HG03280 (cell line): ENCODE measurements at regions not wholly inside any gene's neighbourhood (a gene's known extent, or its start where the extent isn't known, plus 50 kb on each side); places are given as distances from the start of the nearest gene placed in this dataset.
A peak's percentile ranks its signal among the peaks of the same experiment; 100 is the strongest.

Experiments
- ATAC-seq: cut with Tn5 transposase; IDR thresholded peaks from one replicate; pipeline ENCODE4 v1.9.1; 2021; ENCODE audit warnings: mild to moderate bottlenecking, moderate library complexity; ENCODE audit not compliant: unreplicated experiment

DNA sequence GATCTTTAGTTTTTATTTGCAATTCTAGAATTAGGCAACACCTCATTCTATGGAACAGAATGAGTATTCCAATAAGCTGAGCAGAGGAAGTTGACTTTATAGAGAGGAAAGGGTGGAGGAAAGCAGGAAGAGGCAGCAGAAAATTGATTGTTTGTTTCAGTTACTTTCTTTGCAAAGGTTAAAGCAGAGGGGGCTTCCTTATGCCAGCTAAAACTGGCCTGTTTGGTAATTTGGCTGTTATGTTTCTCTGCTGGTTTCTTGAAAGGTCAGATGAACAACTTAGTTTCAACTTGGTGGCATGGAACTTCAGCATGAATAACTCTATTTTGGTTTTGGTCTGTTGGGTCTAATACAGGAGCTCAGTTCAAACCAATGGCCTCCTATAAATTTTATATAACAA, 190.9 kb upstream of the IL12A start:
- ATAC-seq: no peak

DNA sequence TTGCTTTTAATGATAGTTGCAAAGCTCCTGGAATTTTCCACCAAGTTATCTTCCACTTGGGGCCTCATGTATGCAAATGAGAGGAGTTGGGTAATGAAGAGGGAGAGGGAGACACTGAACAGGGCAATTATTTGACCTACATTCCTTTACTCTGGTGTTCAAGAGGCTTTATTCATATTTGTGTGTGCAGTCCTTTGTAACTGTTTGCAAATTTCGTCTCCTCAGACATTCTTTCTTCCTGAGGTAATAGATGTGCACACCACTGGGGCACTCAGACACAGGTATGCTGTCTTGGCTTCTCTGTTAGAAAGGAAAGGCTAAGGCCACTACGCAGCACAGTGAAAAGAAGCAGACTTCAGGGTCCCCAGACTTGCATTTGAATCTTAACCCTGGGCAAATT, 189.7 kb upstream of the IL12A start:
- ATAC-seq: no peak

DNA sequence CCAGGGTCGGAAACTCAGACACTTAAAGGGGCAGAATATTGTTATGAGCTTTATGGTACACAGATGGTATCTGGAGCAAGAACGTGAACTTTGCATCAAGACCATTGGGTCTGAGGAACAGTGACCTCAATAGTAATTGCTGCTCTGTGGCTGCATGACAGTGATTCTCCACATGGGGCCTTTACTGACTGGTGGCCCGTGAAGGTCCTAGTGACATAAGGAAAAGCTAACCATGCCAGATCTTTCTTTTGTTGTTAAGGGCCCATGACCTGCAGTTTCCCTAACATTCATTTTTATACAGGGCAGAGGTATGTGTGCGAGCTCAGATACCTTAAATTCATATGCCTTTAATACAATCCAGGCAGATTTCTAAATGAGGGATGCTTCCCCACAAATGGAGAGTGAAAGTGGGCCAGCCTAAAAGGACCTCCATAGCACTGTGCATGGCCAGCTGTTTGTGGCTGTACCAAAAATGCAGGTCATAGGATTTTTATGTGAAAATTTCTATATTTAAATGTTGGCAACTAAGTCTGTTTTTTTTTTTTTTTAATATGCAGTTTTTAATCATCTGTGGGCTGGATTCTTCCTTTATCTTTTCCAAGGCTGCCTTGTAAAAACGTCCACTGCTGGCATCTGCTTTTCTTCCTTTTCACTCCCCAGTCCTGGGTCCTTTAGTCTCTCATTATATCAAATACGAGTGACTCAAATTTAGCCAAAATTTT, 188.0 kb upstream of the IL12A start:
- ATAC-seq: no peak

DNA sequence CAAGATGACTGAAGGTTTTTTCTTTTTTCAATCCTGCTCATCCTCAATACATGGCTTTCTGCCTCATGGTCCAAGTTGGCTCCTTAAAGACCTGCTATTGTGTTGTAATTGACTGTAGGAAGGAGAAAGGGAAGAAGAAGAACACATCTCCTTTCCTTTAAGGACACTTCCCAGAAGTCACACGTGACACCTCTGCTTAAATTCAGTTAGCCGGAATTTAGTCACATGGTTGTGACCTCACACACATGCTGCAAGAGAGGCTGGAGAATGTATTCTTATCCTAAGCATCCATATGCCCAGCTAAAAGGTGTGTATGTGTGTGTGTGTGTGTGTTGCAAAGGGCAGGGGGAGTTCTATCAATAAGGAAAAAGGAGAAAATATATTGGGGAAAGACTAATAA, 185.8 kb upstream of the IL12A start:
- ATAC-seq: no peak

DNA sequence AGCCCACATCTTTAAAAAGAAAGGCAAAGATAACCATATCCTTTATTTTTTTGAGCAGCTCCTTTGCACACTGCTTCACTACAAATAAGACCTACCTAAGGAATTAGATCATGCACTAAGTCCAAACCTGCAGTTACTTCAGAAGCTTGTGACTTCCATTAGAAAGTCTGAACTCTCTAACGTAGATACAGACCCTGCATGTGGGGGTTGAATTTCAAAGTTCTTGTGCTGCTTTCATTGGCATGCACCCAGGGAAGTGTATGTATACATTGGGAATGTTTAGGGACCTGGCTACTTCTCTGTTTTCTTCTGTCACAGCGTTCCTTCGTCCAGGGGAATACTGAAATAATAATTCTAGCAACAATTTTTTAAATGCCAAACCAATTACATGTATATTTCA, 185.2 kb upstream of the IL12A start:
- no peak for ATAC-seq

DNA sequence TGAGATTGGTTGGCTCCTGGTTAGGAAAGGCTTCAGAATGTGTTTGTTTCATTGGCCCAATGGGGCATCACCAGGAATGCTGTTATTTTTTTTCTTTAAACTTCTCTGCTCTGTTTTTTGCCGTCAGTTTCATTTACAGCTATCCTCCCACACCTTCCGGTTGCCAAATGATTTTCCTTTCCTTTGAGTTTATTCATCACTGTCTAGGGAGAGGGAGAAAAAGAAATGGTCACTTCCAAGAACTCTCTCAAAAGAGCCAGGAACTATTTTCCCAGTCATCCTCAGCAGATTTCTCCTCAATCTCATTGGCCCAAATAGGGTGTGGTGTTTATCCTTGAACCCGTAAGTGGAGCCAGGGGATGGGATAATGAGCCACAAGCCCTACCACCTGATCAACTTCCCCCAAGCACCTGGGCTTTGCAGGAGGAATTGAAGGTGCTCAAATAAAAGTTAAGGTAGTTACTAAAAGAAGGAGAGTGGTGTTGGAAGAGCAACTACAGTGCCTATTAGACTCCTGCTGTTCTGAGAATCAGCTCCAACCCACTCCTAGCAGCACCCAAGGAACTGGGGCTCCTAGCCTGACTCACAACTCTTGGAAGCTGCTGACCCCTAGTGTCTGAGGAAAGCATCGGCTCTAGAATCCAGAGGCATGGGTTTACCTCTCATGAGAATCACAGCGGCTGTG, 183.8 kb upstream of the IL12A start:
- ATAC-seq: peak; percentile 96

DNA sequence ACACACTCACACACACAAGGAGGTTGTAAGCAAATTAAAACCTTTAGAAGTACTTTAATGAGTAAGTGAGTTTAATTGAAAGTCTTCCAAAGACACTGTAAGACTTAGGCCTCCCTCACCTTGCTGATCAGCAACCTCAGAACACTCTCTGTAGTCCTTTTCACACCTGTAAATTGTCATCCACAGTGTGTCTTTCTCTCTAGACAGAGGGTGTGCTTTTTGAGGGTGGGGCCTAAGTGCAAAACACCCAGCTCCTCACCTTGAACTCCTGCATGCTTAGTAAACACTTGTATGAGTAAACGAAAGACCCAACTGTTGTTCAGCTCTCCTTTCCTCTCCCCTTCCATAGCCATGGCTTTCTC, 183.2 kb upstream of the IL12A start:
- ATAC-seq: peak; percentile 12

DNA sequence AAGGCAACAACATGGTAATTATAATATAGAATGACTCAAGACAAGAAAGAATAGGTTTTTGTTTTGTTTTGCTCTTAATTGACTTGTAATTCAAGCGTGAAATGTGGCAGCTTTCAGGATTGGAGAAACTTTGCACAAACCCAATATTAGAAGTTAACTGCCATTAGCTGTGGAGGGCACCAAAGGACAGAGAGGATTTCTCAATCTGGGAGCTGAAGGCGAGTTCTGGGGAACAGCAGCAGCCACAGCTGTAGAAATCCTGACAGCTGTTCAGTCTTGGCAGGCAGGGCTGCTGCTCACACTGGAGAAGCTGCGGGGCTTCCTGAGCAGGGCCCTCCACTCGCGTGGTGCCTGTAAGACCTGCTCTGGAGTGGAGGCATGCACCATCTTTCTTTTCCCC, 182.2 kb upstream of the IL12A start:
- ATAC-seq: no peak

DNA sequence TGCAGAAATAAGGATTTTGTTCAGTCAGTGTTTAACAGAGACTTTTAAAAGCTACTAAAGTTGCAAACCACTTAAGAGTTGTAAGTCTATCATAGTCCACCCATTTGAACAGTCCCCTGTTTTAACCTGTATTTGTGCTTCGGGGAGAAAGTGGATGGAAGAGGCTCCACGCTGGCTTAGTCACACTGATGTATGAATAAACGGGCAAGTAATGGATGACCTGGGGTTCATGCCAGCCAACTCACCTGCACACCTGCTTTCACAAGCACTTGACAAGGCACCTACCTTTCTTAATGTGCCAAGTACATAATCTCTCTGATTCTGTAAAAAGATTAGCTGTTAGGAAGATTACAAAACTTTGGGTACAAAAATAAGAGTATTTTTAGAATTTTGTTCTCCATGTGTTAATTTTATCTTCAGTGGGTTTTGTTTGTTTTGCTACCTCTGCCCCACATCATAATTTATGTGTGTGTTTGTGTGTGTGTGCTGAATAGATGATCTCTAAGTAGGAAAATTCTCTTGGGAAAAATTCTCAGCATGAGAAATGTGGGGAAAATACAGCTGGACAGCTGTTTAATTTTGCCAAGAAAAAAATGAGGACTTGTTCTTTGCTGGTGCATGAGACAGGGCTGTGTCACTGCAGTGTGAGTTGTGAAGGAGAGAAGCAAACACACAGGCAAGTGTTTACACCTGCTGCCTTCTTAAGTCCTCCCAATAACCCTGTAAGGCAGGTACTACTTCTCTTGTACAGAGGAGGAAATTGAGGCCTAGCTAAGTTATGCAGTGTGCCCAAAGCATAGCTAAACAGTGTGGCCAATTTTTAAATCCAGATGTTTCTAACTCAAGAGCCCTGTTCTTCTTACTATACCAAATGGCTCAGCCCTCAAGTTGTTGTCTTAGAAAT, 181.2 kb upstream of the IL12A start:
- no peak for ATAC-seq

DNA sequence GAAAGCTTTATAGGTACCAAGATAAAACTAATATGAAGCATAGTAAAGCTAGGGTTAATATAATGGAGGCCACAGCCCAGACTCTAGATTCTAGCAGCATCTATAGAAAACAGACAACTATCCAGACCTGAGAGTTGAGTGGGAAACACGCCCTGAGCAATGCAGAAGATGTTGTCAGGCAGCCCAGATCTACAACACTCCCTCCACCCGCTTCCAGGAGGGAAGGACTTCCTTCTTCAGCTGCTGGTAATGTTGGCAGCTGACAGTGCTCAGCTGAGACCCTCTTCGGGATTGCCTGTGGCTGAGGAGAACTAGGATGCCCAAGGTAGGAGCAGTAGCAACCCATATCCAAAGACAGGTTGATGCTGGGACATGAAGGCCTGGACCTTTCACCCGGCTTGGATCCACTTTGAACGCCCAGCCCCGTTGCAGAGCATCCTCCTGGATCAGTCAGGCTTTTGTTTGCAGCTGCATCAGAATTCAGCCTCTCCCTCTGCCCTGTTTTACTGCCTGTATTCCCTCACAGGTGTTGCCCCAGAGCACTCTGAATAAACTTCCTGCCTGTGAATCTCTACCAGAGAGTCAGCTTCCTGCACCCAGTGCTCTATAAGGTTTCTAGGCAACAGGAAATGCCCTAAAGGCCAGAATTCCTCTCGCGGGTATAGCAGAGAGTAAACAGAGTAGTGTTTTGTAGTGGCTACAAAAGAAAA, 174.7 kb upstream of the IL12A start:
- ATAC-seq: no peak

DNA sequence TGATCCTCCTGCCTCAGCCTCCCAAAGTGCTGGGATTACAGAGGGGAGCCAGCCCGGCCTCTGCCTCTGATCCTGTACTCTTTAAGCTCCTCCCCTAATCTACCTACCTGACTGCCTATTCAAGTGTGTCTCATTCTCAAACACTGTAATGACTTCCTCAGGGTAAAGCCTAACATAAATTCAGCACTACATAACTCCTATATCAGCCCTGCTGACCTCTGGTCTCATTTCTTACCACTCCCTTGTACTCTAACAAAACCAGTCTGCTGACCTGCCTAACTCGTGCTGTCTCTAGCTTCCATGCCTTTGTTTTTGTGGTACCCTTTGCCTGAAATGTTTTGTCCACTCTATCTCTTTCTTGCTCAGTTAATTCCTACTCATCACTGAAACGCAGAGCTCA, 172.1 kb upstream of the IL12A start:
- ATAC-seq: no peak

DNA sequence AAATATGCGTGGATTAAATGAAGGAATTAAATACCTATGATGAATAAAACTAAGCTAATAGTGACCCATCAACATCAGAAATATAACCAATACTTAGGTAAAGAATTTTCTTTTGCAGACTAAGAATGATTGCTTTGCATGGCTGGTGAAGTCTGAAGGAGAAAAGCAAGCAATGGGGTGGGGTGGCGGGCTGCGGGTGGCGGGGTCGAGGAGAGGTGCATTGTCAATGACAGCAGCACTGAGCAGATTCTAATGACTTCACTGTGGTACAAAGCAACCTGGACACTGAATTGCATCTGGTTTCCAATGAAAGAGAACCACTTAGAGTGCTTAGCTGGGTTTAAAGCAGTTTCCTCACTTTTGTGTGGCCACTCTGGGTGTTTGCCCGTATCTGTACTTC, 171.5 kb upstream of the IL12A start:
- no peak for ATAC-seq

DNA sequence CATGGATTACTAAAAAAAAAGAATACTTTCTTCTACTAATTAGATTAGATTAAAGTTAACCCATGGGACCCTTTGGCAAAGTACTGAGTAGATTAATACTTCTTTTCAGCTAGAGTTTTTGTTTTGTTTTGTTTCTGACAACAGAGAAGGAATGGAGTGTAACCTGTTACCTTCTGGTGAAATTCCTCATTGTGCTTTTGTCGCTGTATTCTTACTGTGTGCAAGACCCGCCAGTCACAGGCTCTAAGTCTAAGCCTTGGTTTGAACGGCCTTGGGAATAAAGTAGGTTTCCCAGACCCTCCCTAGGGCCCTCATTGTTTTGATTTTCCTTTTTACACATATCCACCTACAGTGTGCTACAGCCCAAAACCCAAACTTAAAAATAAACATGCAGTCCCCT, 171.1 kb upstream of the IL12A start:
- no peak for ATAC-seq

DNA sequence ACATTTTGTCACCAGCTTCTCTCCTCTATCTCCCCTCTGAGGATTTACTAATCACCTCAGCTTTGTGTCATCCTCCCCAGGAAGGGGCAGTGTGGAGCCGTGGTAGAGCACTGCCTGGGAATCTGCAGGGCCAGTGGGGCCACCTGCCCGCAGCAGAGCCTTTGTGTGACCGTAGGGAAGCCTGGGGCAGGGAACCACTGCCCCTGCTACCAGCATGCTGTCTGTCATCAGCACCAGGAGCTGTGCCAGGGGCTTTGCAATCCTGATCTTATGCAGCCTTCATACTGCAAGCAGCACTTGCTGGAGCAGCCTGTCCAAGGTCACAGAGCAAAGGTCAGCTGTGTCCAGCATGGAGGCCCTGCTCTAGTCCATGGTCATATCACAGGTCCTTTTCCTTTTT, 170.2 kb upstream of the IL12A start:
- ATAC-seq: no peak

DNA sequence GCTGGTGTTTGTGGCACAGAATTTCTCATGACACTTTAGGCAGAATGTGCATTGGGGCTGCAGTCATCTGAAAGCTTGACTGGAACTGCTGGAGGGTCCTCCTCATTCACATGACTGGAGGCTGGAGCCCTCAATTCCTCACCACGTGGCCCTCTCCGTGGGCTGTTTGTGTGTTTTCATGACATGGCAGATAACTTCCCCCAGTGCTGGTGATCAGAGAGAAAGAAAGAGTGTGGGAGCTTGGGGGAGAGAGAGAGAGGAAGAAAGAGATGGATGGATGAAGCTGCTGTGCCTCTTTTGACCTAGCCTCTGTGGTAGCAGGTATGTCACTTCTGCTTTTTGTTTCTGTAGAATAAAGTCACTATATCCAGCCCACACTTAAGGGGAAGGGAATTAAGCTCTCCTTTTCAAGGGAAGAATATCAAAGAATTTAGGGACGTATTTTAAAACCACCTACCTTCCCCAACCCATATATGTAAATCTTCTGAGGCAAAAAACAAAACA, 169.6 kb upstream of the IL12A start:
- ATAC-seq: no peak

DNA sequence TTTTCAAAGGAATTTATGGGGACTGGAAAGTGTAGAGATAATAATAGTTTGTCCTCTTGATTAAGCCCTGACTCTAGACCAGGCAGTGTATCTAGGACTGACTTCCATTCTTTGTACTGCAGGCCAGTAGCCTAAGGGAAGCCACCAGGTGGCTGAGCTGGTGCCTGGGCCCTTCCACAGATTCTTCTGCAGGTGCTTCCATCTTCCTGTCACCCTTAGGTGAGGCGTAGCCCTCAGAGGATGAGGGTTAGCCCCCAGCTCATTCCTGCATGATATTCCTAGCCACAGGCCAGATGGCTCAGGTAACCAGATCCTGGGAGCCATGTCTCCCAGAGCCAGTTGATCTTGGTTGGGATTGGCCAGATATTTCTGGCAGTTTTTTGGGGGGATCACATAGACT, 169.0 kb upstream of the IL12A start:
- ATAC-seq: no peak

DNA sequence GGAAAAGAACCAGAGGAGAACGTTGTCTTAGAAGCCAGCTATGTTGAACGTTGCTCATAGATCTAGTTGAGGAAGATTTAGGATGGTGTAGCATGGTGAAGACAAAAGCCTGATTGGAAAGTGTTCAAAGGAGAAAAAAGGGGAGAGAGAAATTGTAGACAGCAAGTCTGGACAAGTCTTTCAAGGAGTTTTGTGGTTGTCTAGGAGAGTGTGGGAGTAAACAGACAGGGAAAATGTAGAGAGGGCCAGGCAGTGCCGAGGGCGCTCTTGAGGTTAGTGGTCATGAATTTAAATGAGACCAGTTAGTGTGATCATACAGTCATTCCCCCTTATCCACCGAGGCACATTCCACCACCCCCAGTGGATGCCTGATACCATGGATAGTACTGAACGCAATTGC, 167.5 kb upstream of the IL12A start:
- no peak for ATAC-seq

DNA sequence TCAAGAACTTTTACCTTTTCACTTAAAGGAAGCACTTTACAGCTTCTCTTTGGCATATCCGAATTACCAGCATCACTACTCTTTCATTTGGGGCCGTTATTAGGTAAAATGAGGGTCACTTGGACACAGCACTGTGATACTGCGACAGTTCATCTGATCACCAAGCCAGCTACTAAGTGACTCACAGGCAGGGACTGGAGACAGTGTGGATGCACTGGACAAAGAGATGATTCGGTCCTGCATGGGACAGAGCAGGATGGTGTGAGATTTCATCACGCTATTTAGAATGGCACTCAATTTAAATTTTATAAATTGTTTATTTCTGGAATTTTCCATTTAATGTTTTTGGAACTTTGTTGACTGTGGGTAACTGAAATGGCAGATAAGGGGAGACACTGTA, 166.9 kb upstream of the IL12A start:
- ATAC-seq: no peak

DNA sequence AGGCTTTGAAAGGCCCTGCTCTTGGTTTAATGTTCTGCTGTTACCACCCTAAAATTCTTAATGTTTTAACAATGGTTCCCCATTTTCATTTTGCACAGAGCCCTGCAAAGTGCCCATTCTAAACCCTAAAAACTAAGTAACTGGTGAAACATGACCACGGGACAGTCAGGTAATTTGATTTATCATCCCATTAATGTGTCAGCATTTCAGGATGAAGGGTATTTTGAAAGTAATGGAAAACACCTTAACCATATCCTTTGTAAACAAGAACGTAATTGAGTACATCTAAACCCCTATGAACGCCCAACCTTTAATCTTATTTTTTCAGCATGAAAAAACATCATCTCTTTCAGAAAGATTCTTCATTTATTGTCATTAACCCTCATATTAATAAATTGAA, 164.9 kb upstream of the IL12A start:
- no peak for ATAC-seq

DNA sequence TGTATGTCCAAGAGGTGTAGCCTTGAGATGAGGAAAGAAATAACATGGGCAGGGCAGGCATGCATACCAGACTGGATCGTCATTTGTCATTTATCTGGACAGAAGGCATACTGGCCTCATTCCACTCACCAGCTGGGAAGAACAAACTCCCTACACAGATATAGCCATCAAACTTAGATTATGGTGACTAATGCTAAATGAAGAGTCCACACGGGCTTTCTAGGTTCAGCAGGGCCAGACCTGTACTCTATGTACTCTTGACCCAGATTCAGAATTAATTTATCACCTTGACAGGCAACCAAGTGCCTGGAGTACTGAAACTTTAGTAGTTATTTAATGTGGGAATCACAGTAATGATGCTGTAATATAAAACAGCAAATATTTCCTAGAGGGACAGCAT, 164.3 kb upstream of the IL12A start:
- no peak for ATAC-seq

DNA sequence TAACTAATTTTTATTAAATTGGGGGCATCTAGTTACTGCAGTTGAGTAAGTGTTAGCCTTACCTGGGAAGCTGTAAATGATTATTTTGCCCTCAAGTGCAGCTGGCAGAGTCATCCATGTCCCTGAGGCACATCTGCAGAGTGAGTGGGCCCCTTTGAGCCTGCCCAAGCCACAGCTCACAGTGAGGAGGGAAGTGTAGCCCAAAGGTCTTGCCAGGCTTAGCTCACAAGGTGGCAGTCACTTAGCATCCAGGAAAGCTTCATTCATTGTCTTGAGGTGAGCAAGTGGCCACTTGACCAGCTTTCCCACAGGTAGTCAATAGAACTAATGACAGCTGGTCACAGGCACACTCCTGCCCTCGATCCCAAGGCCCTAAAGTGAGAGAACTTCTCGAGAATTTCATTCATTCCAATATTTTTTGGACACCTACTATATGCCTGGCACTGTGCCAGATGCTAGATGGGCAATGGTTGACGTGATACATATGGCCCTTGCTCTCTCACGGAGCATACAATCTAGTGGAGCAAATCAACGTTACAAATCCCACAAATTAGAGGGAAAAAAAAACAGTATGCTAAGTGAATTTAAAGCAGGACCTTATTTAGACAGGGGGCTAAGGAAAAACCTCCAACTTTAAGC, 163.3 kb upstream of the IL12A start:
- ATAC-seq: no peak
